ENCODE measurements at regions not wholly inside any gene's neighbourhood (a gene's known extent, or its start where the extent isn't known, plus 50 kb on each side); places are given as distances from the start of the nearest gene placed in this dataset.

GRCh38 chr9:73532985-73533384 lies 381.3 kb downstream of the ANXA1 start:
- TF ChIP-seq, protein P1, sequence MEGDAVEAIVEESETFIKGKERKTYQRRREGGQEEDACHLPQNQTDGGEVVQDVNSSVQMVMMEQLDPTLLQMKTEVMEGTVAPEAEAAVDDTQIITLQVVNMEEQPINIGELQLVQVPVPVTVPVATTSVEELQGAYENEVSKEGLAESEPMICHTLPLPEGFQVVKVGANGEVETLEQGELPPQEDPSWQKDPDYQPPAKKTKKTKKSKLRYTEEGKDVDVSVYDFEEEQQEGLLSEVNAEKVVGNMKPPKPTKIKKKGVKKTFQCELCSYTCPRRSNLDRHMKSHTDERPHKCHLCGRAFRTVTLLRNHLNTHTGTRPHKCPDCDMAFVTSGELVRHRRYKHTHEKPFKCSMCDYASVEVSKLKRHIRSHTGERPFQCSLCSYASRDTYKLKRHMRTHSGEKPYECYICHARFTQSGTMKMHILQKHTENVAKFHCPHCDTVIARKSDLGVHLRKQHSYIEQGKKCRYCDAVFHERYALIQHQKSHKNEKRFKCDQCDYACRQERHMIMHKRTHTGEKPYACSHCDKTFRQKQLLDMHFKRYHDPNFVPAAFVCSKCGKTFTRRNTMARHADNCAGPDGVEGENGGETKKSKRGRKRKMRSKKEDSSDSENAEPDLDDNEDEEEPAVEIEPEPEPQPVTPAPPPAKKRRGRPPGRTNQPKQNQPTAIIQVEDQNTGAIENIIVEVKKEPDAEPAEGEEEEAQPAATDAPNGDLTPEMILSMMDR (IDR thresholded peaks at IDR 0.05 in 4 of 5, conservative IDR thresholded peaks at IDR 0.05 in 1 of 5) = no peak
- TF ChIP-seq POLR2A (IDR thresholded peaks at IDR 0.05) = no peak

Measured in gastrocnemius medialis (tissue), 4 donors.